OCI-LY3 (cell line): ENCODE measurements at regions not wholly inside any gene's neighbourhood (a gene's known extent, or its start where the extent isn't known, plus 50 kb on each side); places are given as distances from the start of the nearest gene placed in this dataset.

Source experiments
- H2AFZ ChIP-seq: fragments of 200-600, 300-600 bp; shearing (Covaris generic); 2 replicates; pipeline ENCODE4 v1.6.0; 2014; ENCODE audit warnings: antibody characterized with exemption, low read depth, low read length
- H3K27ac ChIP-seq: fragments of 200-600, 300-600 bp; sonication (generic); 2 replicates; pipeline ENCODE4 v1.5.1; 2014; ENCODE audit warnings: mild to moderate bottlenecking, low read length, moderate library complexity, mixed read lengths
- H3K27me3 ChIP-seq: fragments of 200-600, 300-600 bp; sonication (generic); 2 replicates; pipeline ENCODE4 v1.6.1; 2014; ENCODE audit warnings: low read depth, low read length, mixed read lengths
- H3K36me3 ChIP-seq: fragments of 200-600, 300-600 bp; sonication (generic); replicated peaks from 2 replicates; pipeline ENCODE3; 2014; ENCODE audit warnings: low read depth, low read length, mixed read lengths
- H3K4me1 ChIP-seq: fragments of 300-600, 200-600 bp; sonication (generic); 2 replicates; pipeline ENCODE4 v1.6.1; 2014; ENCODE audit warnings: low read length, mixed read lengths
- H3K4me2 ChIP-seq: fragments of 200-600, 300-600 bp; sonication (generic); 2 replicates; pipeline ENCODE4 v1.6.1; 2014; ENCODE audit warnings: low read length, mixed read lengths
- H3K4me3 ChIP-seq: fragments of 300-600, 200-600 bp; sonication (generic); 2 replicates; pipeline ENCODE4 v1.5.1; 2014; ENCODE audit warnings: antibody characterized with exemption, mild to moderate bottlenecking, low read length, moderate library complexity
- H3K79me2 ChIP-seq: fragments of 300-600, 200-600 bp; shearing (Covaris generic); 2 replicates; pipeline ENCODE4 v1.6.1; 2014; ENCODE audit warnings: mild to moderate bottlenecking, low read length, mixed read lengths
- H3K9ac ChIP-seq: fragments of 300-600, 200-600 bp; shearing (Covaris generic); 2 replicates; pipeline ENCODE4 v1.6.0; 2014; ENCODE audit warnings: mild to moderate bottlenecking, low read length, moderate library complexity
- H3K9me3 ChIP-seq: fragments of 200-600, 300-600 bp; shearing (Covaris generic); 2 replicates; pipeline ENCODE4 v1.6.1; 2014; ENCODE audit warnings: low read length, mixed read lengths; ENCODE audit not compliant: insufficient read depth
- H4K20me1 ChIP-seq: fragments of 200-600, 300-600 bp; sonication (generic); 2 replicates; pipeline ENCODE4 v1.6.1; 2016; ENCODE audit warnings: low read length, mixed read lengths; ENCODE audit not compliant: insufficient read depth
- CTCF ChIP-seq: fragments of 200-600, 300-600 bp; sonication (generic); IDR thresholded peaks from 2 replicates; pipeline ENCODE4 v1.5.1; 2014; ENCODE audit warnings: antibody characterized with exemption, low read length, low read depth
- EZH2phosphoT487 ChIP-seq: fragments of 200-600 bp; shearing (Covaris generic); IDR thresholded peaks from 2 replicates; pipeline ENCODE4 v1.6.1; 2018; ENCODE audit warnings: antibody characterized with exemption, mixed run types, low read depth

GRCh38 chr10:31190488-31190887 is 128.5 kb upstream of the ZEB1 start:
- H3K79me2 ChIP-seq: no peaks in the 10 kb centered on the region
- no peak overlapping the region for H3K4me3 ChIP-seq
- no peak for TF ChIP-seq CTCF
- no peak for TF ChIP-seq EZH2phosphoT487

GRCh38 chr10:31192475-31192874 is 126.5 kb upstream of the ZEB1 start:
- H3K4me1 ChIP-seq: no peaks in the 10 kb centered on the region
- H3K27me3 ChIP-seq: no peaks in the 10 kb centered on the region
- no peak overlapping the region for H3K4me2 ChIP-seq
- H3K27ac ChIP-seq: no peak overlapping the region
- no peak for TF ChIP-seq CTCF
- TF ChIP-seq EZH2phosphoT487: no peak
- H3K4me3 ChIP-seq: no peak overlapping the region
- no peaks in the 10 kb centered on the region for H4K20me1 ChIP-seq
- no peaks in the 10 kb centered on the region for H3K79me2 ChIP-seq
- H3K36me3 ChIP-seq: no peaks in the 10 kb centered on the region
- H3K9ac ChIP-seq: no peak overlapping the region
- no peak overlapping the region for H2AFZ ChIP-seq
- H3K9me3 ChIP-seq: no peaks in the 10 kb centered on the region

More at GRCh38 chr10:31190488-31190887, 128.5 kb upstream of the ZEB1 start:
- no peaks in the 10 kb centered on the region for H4K20me1 ChIP-seq
- H2AFZ ChIP-seq: no peak overlapping the region
- H3K9me3 ChIP-seq: no peaks in the 10 kb centered on the region
- H3K27ac ChIP-seq: no peak overlapping the region
- H3K36me3 ChIP-seq: no peaks in the 10 kb centered on the region
- H3K4me2 ChIP-seq: no peak overlapping the region
- H3K27me3 ChIP-seq: no peaks in the 10 kb centered on the region
- no peak overlapping the region for H3K9ac ChIP-seq
- no peaks in the 10 kb centered on the region for H3K4me1 ChIP-seq

- Histone ChIP-seq H4K20me1 (no peaks in the 10 kb centered on the region), H3K9ac (no peak overlapping the region), H3K27me3 (no peaks in the 10 kb centered on the region), H3K9me3 (no peaks in the 10 kb centered on the region), H3K4me3 (no peak overlapping the region), H3K79me2 (no peaks in the 10 kb centered on the region), H3K27ac (no peak overlapping the region), H3K4me1 (no peaks in the 10 kb centered on the region), H3K36me3 (no peaks in the 10 kb centered on the region), H3K4me2 (no peak overlapping the region), H2AFZ (no peak overlapping the region)
- TF ChIP-seq EZH2phosphoT487 (no peak), CTCF (no peak)
Observed at GRCh38 chr10:31194986-31195385, 124.0 kb upstream of the ZEB1 start.

GRCh38 chr10:31197886-31198285 is 121.1 kb upstream of the ZEB1 start:
- no peak overlapping the region for H3K4me3 ChIP-seq
- H3K79me2 ChIP-seq: no peaks in the 10 kb centered on the region
- H2AFZ ChIP-seq: no peak overlapping the region
- H3K9me3 ChIP-seq: no peaks in the 10 kb centered on the region
- TF ChIP-seq CTCF (no peak), EZH2phosphoT487 (no peak)
- H3K4me2 ChIP-seq: no peak overlapping the region
- H3K4me1 ChIP-seq: no peaks in the 10 kb centered on the region
- no peaks in the 10 kb centered on the region for H4K20me1 ChIP-seq
- H3K27ac ChIP-seq: no peak overlapping the region
- no peaks in the 10 kb centered on the region for H3K27me3 ChIP-seq
- H3K9ac ChIP-seq: no peak overlapping the region
- no peaks in the 10 kb centered on the region for H3K36me3 ChIP-seq
